Activated naive CD4-positive, alpha-beta T cell treated with anti-CD3 and anti-CD28 coated beads, Interleukin-2, amount 10 ng/mL, durations not matched to agents 7 days and 5 days (primary cell): ENCODE measurements at regions not wholly inside any gene's neighbourhood (a gene's known extent, or its start where the extent isn't known, plus 50 kb on each side); places are given as distances from the start of the nearest gene placed in this dataset.
"Not testable (repeated sequence)": the region's sequence is repeated elsewhere in the genome, so short reads cannot be mapped to it uniquely, and the experiment has no call there.

ENCODE experiments used
- CTCF ChIA-PET: fragments of 350-600 bp; sonication (Branson Sonifier 250); formaldehyde crosslinking; loops from one replicate; lab custom pipeline; 2021; ENCODE audit warnings: antibody characterized with exemption; lab: Charles Lee
- DNase-seq: peaks from one replicate; pipeline ENCODE4 v3.0.0-alpha.2; 2020
- H3K27ac Mint-ChIP-seq: one replicate; pipeline ENCODE4 v1.8.0; 2021; ENCODE audit warnings: mild to moderate bottlenecking, moderate library complexity, mixed read lengths
- H3K27me3 Mint-ChIP-seq: one replicate; pipeline ENCODE4 v1.8.0; 2021; ENCODE audit warnings: mild to moderate bottlenecking, mixed read lengths
- H3K36me3 Mint-ChIP-seq: one replicate; pipeline ENCODE4 v1.8.0; 2021; ENCODE audit warnings: mixed read lengths
- H3K4me1 Mint-ChIP-seq: one replicate; pipeline ENCODE4 v1.8.0; 2021; ENCODE audit warnings: mixed read lengths
- H3K4me3 Mint-ChIP-seq: one replicate; pipeline ENCODE4 v1.8.0; 2021; ENCODE audit warnings: mild to moderate bottlenecking, moderate library complexity, mixed read lengths
- H3K9me3 Mint-ChIP-seq: one replicate; pipeline ENCODE4 v1.8.0; 2021; ENCODE audit warnings: mixed read lengths

GRCh38 chr7:1296356-1296981 lies 63.8 kb downstream of the UNCX start:
- CTCF ChIA-PET: no interaction called here
- no peaks in the 10 kb centered on the region for H3K36me3 Mint-ChIP-seq
- no peak for DNase-seq
- H3K27me3 Mint-ChIP-seq: peaks cover 32% of the 10 kb centered on the region
- no peaks in the 10 kb centered on the region for H3K9me3 Mint-ChIP-seq
- no peak overlapping the region for H3K4me3 Mint-ChIP-seq
- H3K27ac Mint-ChIP-seq: no peak overlapping the region
- peaks cover 3% of the 10 kb centered on the region for H3K4me1 Mint-ChIP-seq

GRCh38 chr7:1297017-1297960 lies 64.6 kb downstream of the UNCX start:
- no peaks in the 10 kb centered on the region for H3K4me1 Mint-ChIP-seq
- peaks cover 31% of the 10 kb centered on the region for H3K27me3 Mint-ChIP-seq
- H3K9me3 Mint-ChIP-seq: no peaks in the 10 kb centered on the region
- H3K4me3 Mint-ChIP-seq: no peak overlapping the region
- no peak for DNase-seq
- no peaks in the 10 kb centered on the region for H3K36me3 Mint-ChIP-seq
- H3K27ac Mint-ChIP-seq: no peak overlapping the region
- CTCF ChIA-PET: no interaction called here

DNA sequence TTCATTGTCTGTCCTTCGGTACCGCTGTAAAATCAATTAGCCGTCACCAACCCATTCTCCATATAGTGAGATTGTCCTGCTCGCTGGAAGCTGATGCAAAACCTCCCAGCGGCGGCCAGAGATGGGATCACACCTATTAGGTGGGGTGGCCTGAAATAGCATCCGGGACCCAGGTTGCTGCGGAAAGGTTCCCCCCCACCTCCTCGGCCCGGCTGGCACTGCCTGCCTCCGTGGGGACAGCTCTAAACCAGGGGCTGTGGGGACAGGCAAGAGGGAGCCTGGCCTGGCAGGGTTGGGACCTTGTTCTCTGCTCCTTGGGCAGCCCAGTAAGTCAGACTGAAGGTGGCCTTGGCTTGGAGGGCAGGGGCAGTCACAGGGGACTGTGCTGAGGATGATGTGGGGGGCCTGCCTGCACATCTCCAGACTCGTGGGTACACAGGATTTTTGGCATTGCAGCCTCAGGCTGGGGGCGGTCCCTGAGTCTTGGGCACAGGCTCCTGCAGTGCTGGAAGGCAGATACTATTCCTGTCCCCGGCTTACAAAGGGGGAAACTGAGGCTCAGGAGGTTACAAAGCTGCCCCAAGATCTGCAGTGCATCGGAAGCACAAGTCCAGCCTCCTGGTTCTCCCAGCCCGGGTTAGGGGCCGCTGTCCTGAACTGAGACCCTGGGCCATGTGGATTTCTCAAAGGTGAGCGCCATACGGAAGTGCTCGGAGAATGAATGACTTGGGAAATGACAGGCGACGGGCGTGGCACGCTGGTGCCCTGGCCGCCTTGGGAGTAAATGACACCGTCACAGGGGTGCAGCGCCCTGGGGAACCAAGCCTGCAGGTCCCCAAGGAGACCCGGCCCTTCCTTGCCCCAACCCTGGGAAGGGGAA lies 65.6 kb downstream of the UNCX start:
- Mint-ChIP-seq H3K36me3 (no peaks in the 10 kb centered on the region), H3K27me3 (peaks cover 29% of the 10 kb centered on the region), H3K9me3 (no peaks in the 10 kb centered on the region), H3K4me3 (no peak overlapping the region), H3K27ac (no peak overlapping the region), H3K4me1 (no peaks in the 10 kb centered on the region)
- CTCF ChIA-PET: no interaction called here
- DNase-seq: no peak

DNA sequence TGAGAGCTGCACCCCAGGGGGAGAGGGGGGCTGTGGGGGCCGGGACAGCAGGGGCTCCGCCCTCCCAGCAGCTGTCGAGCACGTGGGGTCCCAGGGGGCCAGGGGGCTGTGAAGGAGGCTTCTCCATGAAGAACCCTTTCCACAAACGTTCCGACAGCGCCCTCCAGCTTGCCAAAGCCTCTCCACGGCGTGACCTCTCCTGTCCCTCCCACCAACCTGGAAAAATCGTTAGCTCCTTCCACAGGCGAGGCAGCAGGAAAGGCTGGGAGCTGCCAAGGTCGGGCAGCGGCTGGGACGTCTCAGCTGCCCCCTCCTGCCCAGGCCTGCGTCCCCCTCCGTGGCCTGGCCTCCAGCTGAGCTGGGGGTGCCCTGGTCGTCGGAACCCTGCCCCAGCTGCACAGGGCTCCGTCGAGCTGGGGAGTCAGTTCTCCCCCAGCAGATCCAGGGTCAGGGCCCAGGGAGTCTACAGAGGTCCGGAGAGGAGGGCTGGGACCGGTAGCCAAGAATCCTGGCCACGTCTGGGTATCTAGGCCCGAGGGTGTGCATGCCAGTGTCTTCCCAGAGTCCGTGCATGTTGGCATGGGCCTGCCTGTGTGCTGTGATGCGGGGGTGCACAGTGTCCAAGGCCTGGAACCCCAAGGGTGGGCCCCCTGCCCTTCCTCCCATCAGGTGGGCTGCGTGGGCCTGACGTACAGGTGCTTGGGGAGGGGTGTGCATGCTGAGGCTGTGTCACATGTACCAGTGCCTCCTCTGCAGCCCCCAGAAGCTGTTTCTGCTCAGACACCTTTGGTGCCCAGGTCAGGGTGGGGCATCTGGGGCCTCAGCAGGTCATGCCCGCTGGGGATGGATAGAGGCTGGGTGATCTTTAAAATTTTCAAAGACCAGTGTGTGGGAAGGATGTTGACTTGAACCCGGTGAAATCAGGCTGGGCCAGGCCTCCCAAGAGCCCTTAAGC lies 66.5 kb downstream of the UNCX start:
- DNase-seq: no peak
- CTCF ChIA-PET: no interaction called here
- H3K4me3 Mint-ChIP-seq: no peak overlapping the region
- no peaks in the 10 kb centered on the region for H3K4me1 Mint-ChIP-seq
- H3K36me3 Mint-ChIP-seq: no peaks in the 10 kb centered on the region
- no peak overlapping the region for H3K27ac Mint-ChIP-seq
- no peaks in the 10 kb centered on the region for H3K9me3 Mint-ChIP-seq
- peaks cover 32% of the 10 kb centered on the region for H3K27me3 Mint-ChIP-seq

DNA sequence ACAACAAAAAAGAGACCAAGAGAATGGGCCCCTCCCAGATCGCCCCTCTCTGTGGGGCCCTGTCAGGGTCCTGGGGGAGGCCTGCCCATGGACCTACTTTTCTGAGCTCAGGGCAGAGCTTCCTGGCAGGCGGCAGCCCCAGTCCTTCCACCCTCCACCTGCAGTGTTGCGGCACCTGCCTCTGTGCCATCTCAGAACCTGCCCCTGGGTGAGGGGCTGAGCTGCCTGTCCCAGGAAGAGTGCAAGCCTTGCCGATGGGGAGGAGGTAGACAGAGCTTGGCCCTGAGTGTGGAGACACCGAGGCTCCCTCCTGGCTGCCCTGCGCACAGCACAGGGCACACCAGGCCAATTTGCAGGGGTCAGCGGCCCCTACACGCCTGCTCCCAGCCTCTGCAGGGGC lies 67.5 kb downstream of the UNCX start:
- H3K9me3 Mint-ChIP-seq: no peaks in the 10 kb centered on the region
- no peak for DNase-seq
- H3K36me3 Mint-ChIP-seq: no peaks in the 10 kb centered on the region
- CTCF ChIA-PET: no interaction called here
- H3K4me1 Mint-ChIP-seq: no peaks in the 10 kb centered on the region
- H3K4me3 Mint-ChIP-seq: no peak overlapping the region
- no peak overlapping the region for H3K27ac Mint-ChIP-seq
- H3K27me3 Mint-ChIP-seq: peaks cover 32% of the 10 kb centered on the region

DNA sequence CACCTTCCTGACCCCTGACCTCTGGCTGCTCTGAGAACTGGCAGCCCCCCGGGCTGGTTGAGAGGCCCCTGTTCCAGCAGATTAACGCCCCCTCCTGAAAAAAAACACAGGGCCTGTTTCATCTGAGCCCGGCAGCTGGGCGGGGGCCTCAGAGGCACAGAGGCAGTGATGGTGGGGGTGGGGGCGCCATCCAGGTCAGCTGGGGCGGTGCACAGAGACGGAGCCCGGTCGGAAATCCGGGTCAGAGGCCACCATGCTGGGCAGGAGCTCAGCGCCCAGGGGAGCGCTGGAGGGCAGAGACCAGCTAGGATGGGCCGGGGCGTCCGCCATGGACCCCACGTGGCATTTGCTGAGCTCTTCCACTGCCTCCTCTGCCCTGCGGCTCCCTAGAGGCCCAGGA lies 68.0 kb downstream of the UNCX start:
- H3K27ac Mint-ChIP-seq: no peak overlapping the region

GRCh38 chr7:1301054-1301881 lies 68.6 kb downstream of the UNCX start:
- no peak for DNase-seq
- no peak overlapping the region for H3K27ac Mint-ChIP-seq
- H3K4me1 Mint-ChIP-seq: no peaks in the 10 kb centered on the region
- H3K9me3 Mint-ChIP-seq: no peaks in the 10 kb centered on the region
- no peaks in the 10 kb centered on the region for H3K36me3 Mint-ChIP-seq
- no peak overlapping the region for H3K4me3 Mint-ChIP-seq
- CTCF ChIA-PET: no interaction called here
- H3K27me3 Mint-ChIP-seq: peaks cover 38% of the 10 kb centered on the region

More for the DNA sequence above, 68.0 kb downstream of the UNCX start:
- Mint-ChIP-seq H3K27me3 (peaks cover 34% of the 10 kb centered on the region), H3K4me3 (no peak overlapping the region), H3K36me3 (no peaks in the 10 kb centered on the region), H3K9me3 (no peaks in the 10 kb centered on the region), H3K4me1 (no peaks in the 10 kb centered on the region)
- CTCF ChIA-PET: no interaction called here
- no peak for DNase-seq

DNA sequence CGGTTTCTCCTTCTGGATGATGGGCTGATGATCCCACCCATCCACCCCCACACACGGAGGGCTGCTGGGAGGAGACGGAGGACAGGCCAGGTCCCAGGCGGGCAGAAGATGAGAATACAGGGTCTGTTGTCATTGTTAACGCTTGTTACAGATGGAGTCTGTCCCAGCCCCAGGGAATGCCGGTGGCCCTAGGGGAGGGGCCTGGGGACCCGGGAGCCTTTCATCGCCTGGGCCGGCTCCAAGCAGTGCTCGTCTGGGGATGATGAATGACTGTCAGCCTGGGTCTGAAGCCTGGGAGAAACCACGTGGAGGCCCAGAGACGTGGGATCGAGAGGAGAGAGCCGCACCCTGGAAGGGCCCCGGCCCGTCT lies 69.2 kb downstream of the UNCX start:
- H3K27ac Mint-ChIP-seq: no peak overlapping the region
- no peak for DNase-seq
- H3K36me3 Mint-ChIP-seq: no peaks in the 10 kb centered on the region
- no peak overlapping the region for H3K4me3 Mint-ChIP-seq
- H3K4me1 Mint-ChIP-seq: no peaks in the 10 kb centered on the region
- H3K9me3 Mint-ChIP-seq: no peaks in the 10 kb centered on the region
- CTCF ChIA-PET: no interaction called here
- H3K27me3 Mint-ChIP-seq: peaks cover 38% of the 10 kb centered on the region

DNA sequence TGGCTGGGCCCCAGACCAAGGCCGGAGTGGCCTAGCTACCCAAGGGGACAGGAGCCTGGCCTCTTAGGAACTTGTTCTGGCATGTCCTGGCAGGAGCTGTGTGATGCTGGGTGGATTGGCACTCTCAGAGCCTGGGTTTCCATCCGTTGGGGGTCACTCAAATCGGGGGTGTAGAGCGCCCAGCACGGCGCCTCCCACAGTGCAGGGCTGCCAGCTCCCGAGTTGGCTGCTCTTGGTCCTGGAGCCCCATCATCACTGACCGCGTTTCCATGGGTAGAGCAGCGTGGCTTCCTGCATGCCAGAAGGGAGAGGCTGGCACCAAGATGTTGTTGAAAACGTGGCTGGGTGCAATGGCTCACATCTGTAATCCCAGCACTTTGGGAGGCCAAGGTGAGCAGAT lies 70.3 kb downstream of the UNCX start:
- no peaks in the 10 kb centered on the region for H3K4me1 Mint-ChIP-seq
- H3K36me3 Mint-ChIP-seq: no peaks in the 10 kb centered on the region
- no peaks in the 10 kb centered on the region for H3K9me3 Mint-ChIP-seq
- no peak for DNase-seq
- peaks cover 31% of the 10 kb centered on the region for H3K27me3 Mint-ChIP-seq
- H3K27ac Mint-ChIP-seq: no peak overlapping the region
- CTCF ChIA-PET: no interaction called here
- H3K4me3 Mint-ChIP-seq: no peak overlapping the region

DNA sequence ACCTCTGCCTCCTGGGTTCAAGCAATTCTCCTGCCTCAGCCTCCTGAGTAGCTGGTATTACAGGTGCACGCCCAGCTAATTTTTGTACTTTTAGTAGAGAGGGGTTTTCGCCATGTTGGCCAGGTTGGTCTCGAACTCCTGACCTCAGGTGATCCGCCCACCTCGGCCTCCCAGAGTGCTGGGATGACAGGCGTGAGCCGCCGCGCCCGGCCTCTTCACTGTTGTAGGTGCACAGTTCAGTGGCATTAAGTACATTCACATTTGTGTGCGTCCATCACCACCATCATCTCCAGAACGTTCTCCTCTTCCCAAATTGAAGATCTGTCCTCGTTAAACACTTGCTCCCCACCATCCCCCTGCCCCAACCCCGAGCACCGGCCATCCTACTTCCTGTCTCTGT lies 71.3 kb downstream of the UNCX start:
- H3K4me1 Mint-ChIP-seq, CTCF ChIA-PET, H3K36me3 Mint-ChIP-seq, H3K9me3 Mint-ChIP-seq, DNase-seq, H3K4me3 Mint-ChIP-seq, H3K27ac Mint-ChIP-seq: not testable (repeated sequence)
- H3K27me3 Mint-ChIP-seq: peaks cover 25% of the 10 kb centered on the region

DNA sequence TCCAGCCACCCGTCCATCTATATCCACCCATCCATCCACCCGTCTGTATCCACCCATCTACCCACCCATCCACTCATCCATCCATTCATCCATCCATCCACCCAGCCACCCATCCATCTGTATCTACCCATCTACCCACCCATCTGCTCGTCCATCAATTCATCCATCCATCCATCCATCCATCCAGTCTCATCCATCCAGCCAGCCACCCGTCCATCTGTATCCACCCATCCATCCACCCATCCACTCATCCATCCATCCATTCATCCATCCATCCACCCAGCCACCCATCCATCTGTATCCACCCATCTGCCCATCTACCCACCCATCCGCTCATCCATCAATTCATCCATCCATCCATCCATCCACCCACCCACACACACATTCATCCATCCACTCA lies 73.2 kb downstream of the UNCX start:
- Mint-ChIP-seq H3K4me3 (no peak overlapping the region), H3K9me3 (no peaks in the 10 kb centered on the region), H3K27me3 (peaks cover 25% of the 10 kb centered on the region), H3K4me1 (no peaks in the 10 kb centered on the region), H3K27ac (no peak overlapping the region), H3K36me3 (no peaks in the 10 kb centered on the region)
- no peak for DNase-seq
- CTCF ChIA-PET: no interaction called here

- CTCF ChIA-PET: no interaction called here
- Mint-ChIP-seq H3K9me3 (no peaks in the 10 kb centered on the region), H3K4me3 (no peak overlapping the region), H3K36me3 (no peaks in the 10 kb centered on the region), H3K4me1 (no peaks in the 10 kb centered on the region), H3K27me3 (peaks cover 14% of the 10 kb centered on the region), H3K27ac (no peak overlapping the region)
- no peak for DNase-seq
Measured at GRCh38 chr7:1307828-1308227, 75.2 kb downstream of the UNCX start.

DNA sequence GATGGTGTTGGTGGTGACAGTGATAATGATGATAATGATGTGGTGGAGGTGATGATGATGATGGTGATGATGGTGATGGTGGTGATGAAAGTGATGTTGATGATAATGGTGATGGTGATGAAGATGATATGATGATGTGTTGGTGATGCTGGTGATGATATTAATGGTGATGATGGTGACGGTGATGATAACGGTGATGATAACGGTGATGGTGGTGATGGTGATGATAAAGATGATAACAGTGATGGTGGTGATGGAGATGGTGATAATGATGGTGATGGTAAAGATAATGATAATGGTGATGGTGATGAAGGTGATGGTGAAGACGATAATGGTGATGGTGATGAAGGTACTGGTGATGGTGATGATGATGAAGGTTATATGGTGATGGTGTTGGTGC lies 76.6 kb downstream of the UNCX start:
- Mint-ChIP-seq H3K27me3 (peaks cover 6% of the 10 kb centered on the region), H3K36me3 (no peaks in the 10 kb centered on the region), H3K4me1 (no peaks in the 10 kb centered on the region), H3K27ac (no peak overlapping the region), H3K9me3 (no peaks in the 10 kb centered on the region), H3K4me3 (no peak overlapping the region)
- DNase-seq: no peak
- CTCF ChIA-PET: no interaction called here
